Trophoblast cell (in vitro differentiated cells and primary cell): ENCODE measurements at regions not wholly inside any gene's neighbourhood (a gene's known extent, or its start where the extent isn't known, plus 50 kb on each side); places are given as distances from the start of the nearest gene placed in this dataset.

Source experiments
- DNase-seq, 2 donors: peaks; one replicate each; pipeline ENCODE4 v3.0.0-alpha.2; 2016
- H2AFZ ChIP-seq: 2 replicates; pipeline ENCODE4 v1.6.1; 2013; ENCODE audit warnings: low read length, moderate library complexity, mild to moderate bottlenecking; ENCODE audit not compliant: insufficient read depth, poor library complexity
- H2AK5ac ChIP-seq: 2 replicates; pipeline ENCODE4 v1.6.1; 2013; ENCODE audit warnings: mild to moderate bottlenecking, low read length
- H2BK120ac ChIP-seq: 2 replicates; pipeline ENCODE4 v1.6.1; 2013; ENCODE audit warnings: low read length, mild to moderate bottlenecking, moderate library complexity; ENCODE audit not compliant: insufficient read depth, poor library complexity
- H2BK12ac ChIP-seq: 2 replicates; pipeline ENCODE4 v1.6.1; 2013; ENCODE audit warnings: mild to moderate bottlenecking, low read length, moderate library complexity
- H2BK5ac ChIP-seq: 2 replicates; pipeline ENCODE4 v1.6.1; 2013; ENCODE audit warnings: low read length, low read depth, moderate library complexity, mild to moderate bottlenecking; ENCODE audit not compliant: poor library complexity
- H3K14ac ChIP-seq: 2 replicates; pipeline ENCODE4 v1.6.1; 2013; ENCODE audit warnings: mild to moderate bottlenecking, low read length
- H3K18ac ChIP-seq: 2 replicates; pipeline ENCODE4 v1.6.1; 2013; ENCODE audit warnings: mild to moderate bottlenecking, low read length
- H3K23ac ChIP-seq: 2 replicates; pipeline ENCODE4 v1.6.1; 2013; ENCODE audit warnings: low read length
- H3K27ac ChIP-seq: 2 replicates; pipeline ENCODE4 v1.5.1; 2013; ENCODE audit warnings: low read depth, mild to moderate bottlenecking, inconsistent platforms, low read length, moderate library complexity
- H3K27me3 ChIP-seq: 2 replicates; pipeline ENCODE4 v1.6.1; 2013; ENCODE audit warnings: inconsistent platforms, mild to moderate bottlenecking, low read length, moderate library complexity; ENCODE audit not compliant: insufficient read depth
- H3K36me3 ChIP-seq, 2 experiments: 1 replicate in 1 of 2; 2 replicates in 1 of 2; pipeline ENCODE4 v1.6.1; 2013; ENCODE audit warnings: low read length in 2 of 2, mild to moderate bottlenecking in 2 of 2, moderate library complexity in 1 of 2; ENCODE audit not compliant: insufficient read depth in 2 of 2, control insufficient read depth in 1 of 2
- H3K4ac ChIP-seq: 2 replicates; pipeline ENCODE4 v1.6.1; 2013; ENCODE audit warnings: low read depth, mild to moderate bottlenecking, low read length, moderate library complexity
- H3K4me1 ChIP-seq, 2 experiments: 1 replicate in 1 of 2; 2 replicates in 1 of 2; pipeline ENCODE4 v1.6.1; 2013; ENCODE audit warnings: low read length in 2 of 2, mild to moderate bottlenecking in 2 of 2, moderate library complexity in 1 of 2; ENCODE audit not compliant: insufficient read depth in 2 of 2, control insufficient read depth in 1 of 2
- H3K4me2 ChIP-seq: 2 replicates; pipeline ENCODE4 v1.6.1; 2013; ENCODE audit warnings: inconsistent platforms, mild to moderate bottlenecking, low read length, moderate library complexity
- H3K4me3 ChIP-seq: 2 replicates; pipeline ENCODE4 v1.5.1; 2013; ENCODE audit warnings: mild to moderate bottlenecking, low read depth, low read length, inconsistent platforms
- H3K79me1 ChIP-seq: one replicate; pipeline ENCODE4 v1.6.1; 2013; ENCODE audit warnings: low read length
- H3K79me2 ChIP-seq: 2 replicates; pipeline ENCODE4 v1.6.1; 2013; ENCODE audit warnings: low read length, mild to moderate bottlenecking; ENCODE audit not compliant: control insufficient read depth, insufficient read depth, poor library complexity
- H3K9ac ChIP-seq: 2 replicates; pipeline ENCODE4 v1.6.1; 2013; ENCODE audit warnings: mild to moderate bottlenecking, low read length
- H3K9me3 ChIP-seq: 2 replicates; pipeline ENCODE4 v1.6.1; 2013; ENCODE audit warnings: low read depth, mild to moderate bottlenecking, control low read depth, inconsistent platforms, low read length; ENCODE audit not compliant: insufficient read depth
- H4K12ac ChIP-seq: 2 replicates; pipeline ENCODE4 v1.6.1; 2013; ENCODE audit warnings: low read depth, mild to moderate bottlenecking, low read length, moderate library complexity
- H4K8ac ChIP-seq: 2 replicates; pipeline ENCODE4 v1.6.1; 2013; ENCODE audit warnings: low read depth, mild to moderate bottlenecking, low read length, moderate library complexity
- H4K91ac ChIP-seq: one replicate; pipeline ENCODE4 v1.6.1; 2013; ENCODE audit warnings: low read depth, mild to moderate bottlenecking, low read length, moderate library complexity
- WGBS: extraction: QIAGEN DNeasy Blood & Tissue Kit; methylation state at CpG from one replicate; pipeline ENCODE4 v1.1.7; 2013; ENCODE audit warnings: missing lambda C conversion rate; ENCODE audit not compliant: insufficient read length, insufficient coverage; ENCODE audit errors: extremely low coverage; 5-methylcytosine and 5-hydroxymethylcytosine counted together

- Histone ChIP-seq H3K4ac (no peak overlapping the region), H3K27me3 (no peaks in the 10 kb centered on the region), H3K14ac (no peak overlapping the region), H3K4me2 (no peak overlapping the region), H3K36me3 (no peaks in the 10 kb centered on the region), H2AFZ (no peak overlapping the region), H2BK12ac (no peak overlapping the region), H3K9ac (no peak overlapping the region), H3K23ac (no peak overlapping the region), H3K79me2 (no peaks in the 10 kb centered on the region), H3K79me1 (no peaks in the 10 kb centered on the region), H3K9me3 (no peaks in the 10 kb centered on the region), H4K91ac (no peak overlapping the region), H2BK5ac (no peak overlapping the region), H2BK120ac (no peak overlapping the region), H3K27ac (no peak overlapping the region), H4K8ac (no peak overlapping the region), H3K18ac (no peak overlapping the region), H2AK5ac (no peak overlapping the region), H3K4me1 (no peaks in the 10 kb centered on the region), H4K12ac (no peak overlapping the region), H3K4me3 (no peak overlapping the region)
- no peak for DNase-seq
- WGBS = no CpG with 5 or more reads among the region's 3 CpGs
Measured at GRCh38 chr5:21125238-21125983, 1137.4 kb upstream of the CDH18 start.

- Histone ChIP-seq H3K23ac (no peak overlapping the region), H2AK5ac (no peak overlapping the region), H4K12ac (no peak overlapping the region), H3K4me3 (no peak overlapping the region), H3K79me1 (no peaks in the 10 kb centered on the region), H3K4me1 (no peaks in the 10 kb centered on the region), H2BK5ac (no peak overlapping the region), H4K8ac (no peak overlapping the region), H2BK12ac (no peak overlapping the region), H3K27me3 (no peaks in the 10 kb centered on the region), H3K36me3 (no peaks in the 10 kb centered on the region), H3K4me2 (no peak overlapping the region), H3K27ac (no peak overlapping the region), H3K4ac (no peak overlapping the region), H3K79me2 (no peaks in the 10 kb centered on the region), H3K18ac (no peak overlapping the region), H2BK120ac (no peak overlapping the region), H3K9me3 (no peaks in the 10 kb centered on the region), H3K14ac (no peak overlapping the region), H2AFZ (no peak overlapping the region), H4K91ac (no peak overlapping the region), H3K9ac (no peak overlapping the region)
- DNase-seq = no peak
- no CpG with 5 or more reads among the region's 1 CpG for WGBS
Measured at GRCh38 chr5:21121213-21121612, 1133.2 kb upstream of the CDH18 start.

GRCh38 chr5:21097661-21098060, 1109.7 kb upstream of the CDH18 start:
- no peak for DNase-seq
- H3K27me3 ChIP-seq = no peaks in the 10 kb centered on the region
- H4K91ac ChIP-seq = no peak overlapping the region
- no peak overlapping the region for H3K9ac ChIP-seq
- no peak overlapping the region for H3K4me2 ChIP-seq
- H2AK5ac ChIP-seq = no peak overlapping the region
- no peak overlapping the region for H4K8ac ChIP-seq
- H3K4me1 ChIP-seq = no peaks in the 10 kb centered on the region
- H2BK5ac ChIP-seq = no peak overlapping the region
- no peaks in the 10 kb centered on the region for H3K79me2 ChIP-seq
- H4K12ac ChIP-seq = no peak overlapping the region
- H3K4ac ChIP-seq = no peak overlapping the region
- H3K23ac ChIP-seq = no peak overlapping the region
- no peaks in the 10 kb centered on the region for H3K9me3 ChIP-seq
- no peak overlapping the region for H3K18ac ChIP-seq
- H3K36me3 ChIP-seq = no peaks in the 10 kb centered on the region
- no peak overlapping the region for H2BK120ac ChIP-seq
- no peak overlapping the region for H3K4me3 ChIP-seq
- H3K14ac ChIP-seq = no peak overlapping the region
- no peak overlapping the region for H2BK12ac ChIP-seq
- H2AFZ ChIP-seq = no peak overlapping the region
- H3K79me1 ChIP-seq = no peaks in the 10 kb centered on the region
- no peak overlapping the region for H3K27ac ChIP-seq
- WGBS = no CpG with 5 or more reads among the region's 1 CpG

- Histone ChIP-seq H2BK12ac (no peak overlapping the region), H3K27me3 (no peaks in the 10 kb centered on the region), H3K79me2 (no peaks in the 10 kb centered on the region), H3K9me3 (no peaks in the 10 kb centered on the region), H2BK5ac (no peak overlapping the region), H3K27ac (no peak overlapping the region), H4K12ac (no peak overlapping the region), H2BK120ac (no peak overlapping the region), H4K91ac (no peak overlapping the region), H3K4ac (no peak overlapping the region), H2AK5ac (no peak overlapping the region), H3K36me3 (no peaks in the 10 kb centered on the region), H3K4me3 (no peak overlapping the region), H3K4me2 (no peak overlapping the region), H3K4me1 (no peaks in the 10 kb centered on the region), H3K23ac (no peak overlapping the region), H3K9ac (no peak overlapping the region), H4K8ac (no peak overlapping the region), H3K79me1 (no peaks in the 10 kb centered on the region), H2AFZ (no peak overlapping the region), H3K18ac (no peak overlapping the region), H3K14ac (no peak overlapping the region)
- no CpG with 5 or more reads among the region's 2 CpGs for WGBS
- DNase-seq = no peak
Measured at GRCh38 chr5:21094619-21095018, 1106.6 kb upstream of the CDH18 start.
